MM.1S (cell line): ENCODE measurements at regions not wholly inside any gene's neighbourhood (a gene's known extent, or its start where the extent isn't known, plus 50 kb on each side); places are given as distances from the start of the nearest gene placed in this dataset.
A peak's percentile ranks its signal among the peaks of the same experiment; 100 is the strongest.

Experiments used
- DNase-seq: peaks from one replicate; pipeline ENCODE4 v3.0.0-alpha.2; 2015
- H2AFZ ChIP-seq: fragments of 300-600 bp; sonication (generic); 2 replicates; pipeline ENCODE4 v1.6.0; 2016; ENCODE audit warnings: antibody characterized with exemption, low read length
- H3F3A ChIP-seq: fragments of 300-600 bp; sonication (generic); 2 replicates; pipeline ENCODE4 v1.6.1; 2016; ENCODE audit warnings: mild to moderate bottlenecking, antibody characterized with exemption, low read length, moderate library complexity, mixed read lengths; ENCODE audit not compliant: insufficient read depth
- H3K27ac ChIP-seq: fragments of 300-600 bp; sonication (generic); 2 replicates; pipeline ENCODE4 v1.5.1; 2016; ENCODE audit warnings: mild to moderate bottlenecking, low read length
- H3K27me3 ChIP-seq: fragments of 300-600 bp; sonication (generic); replicated peaks from 2 replicates; pipeline ENCODE4 v1.6.0; 2016; ENCODE audit warnings: low read length; ENCODE audit not compliant: insufficient read depth
- H3K36me3 ChIP-seq: fragments of 300-600 bp; sonication (generic); replicated peaks from 2 replicates; pipeline ENCODE4 v1.6.1; 2016; ENCODE audit warnings: mild to moderate bottlenecking, low read length, mixed read lengths; ENCODE audit not compliant: insufficient read depth
- H3K4me1 ChIP-seq: fragments of 300-600 bp; sonication (generic); 2 replicates; pipeline ENCODE4 v1.6.1; 2016; ENCODE audit warnings: low read length, mixed read lengths
- H3K4me2 ChIP-seq: fragments of 300-600 bp; sonication (generic); 2 replicates; pipeline ENCODE4 v1.6.0; 2016; ENCODE audit warnings: low read depth, low read length
- H3K4me3 ChIP-seq: fragments of 300-600 bp; sonication (generic); 2 replicates; pipeline ENCODE4 v1.5.1; 2016; ENCODE audit warnings: low read length, mixed read lengths
- H3K79me2 ChIP-seq: fragments of 300-600 bp; sonication (generic); 2 replicates; pipeline ENCODE4 v1.6.1; 2016; ENCODE audit warnings: mixed run types, low read length, mixed read lengths
- H3K9ac ChIP-seq: fragments of 300-600 bp; sonication (generic); 2 replicates; pipeline ENCODE4 v1.6.1; 2016; ENCODE audit warnings: low read length, mixed read lengths
- H3K9me2 ChIP-seq: fragments of 300-600 bp; sonication (generic); replicated peaks from 2 replicates; pipeline ENCODE4 v1.6.1; 2016; ENCODE audit warnings: mild to moderate bottlenecking, low read length, mixed read lengths; ENCODE audit not compliant: insufficient read depth
- H3K9me3 ChIP-seq: fragments of 300-600 bp; sonication (generic); replicated peaks from 2 replicates; pipeline ENCODE4 v1.6.1; 2016; ENCODE audit warnings: mild to moderate bottlenecking, low read length, mixed read lengths; ENCODE audit not compliant: insufficient read depth
- H4K20me1 ChIP-seq: fragments of 300-600 bp; sonication (generic); 2 replicates; pipeline ENCODE4 v1.6.1; 2016; ENCODE audit warnings: mild to moderate bottlenecking, low read length, moderate library complexity, mixed read lengths; ENCODE audit not compliant: insufficient read depth
- CTCF ChIP-seq: fragments of 300-600 bp; sonication (generic); IDR thresholded peaks from 2 replicates; pipeline ENCODE4 v1.5.1; 2016; ENCODE audit warnings: antibody characterized with exemption, low read length, mixed read lengths
- EZH2 ChIP-seq: fragments of 300-600 bp; sonication (generic); optimal IDR thresholded peaks from 2 replicates; pipeline ENCODE3; 2017; ENCODE audit warnings: low read depth, mild to moderate bottlenecking, antibody characterized with exemption, low read length, mixed read lengths
- EZH2phosphoT487 ChIP-seq: fragments of 300-600 bp; sonication (generic); IDR thresholded peaks from 2 replicates; pipeline ENCODE4 v1.6.1; 2018; ENCODE audit warnings: antibody characterized with exemption, low read length

- Histone ChIP-seq H3K4me2 (no peak overlapping the region), H2AFZ (no peak overlapping the region), H4K20me1 (no peaks in the 10 kb centered on the region), H3K79me2 (no peaks in the 10 kb centered on the region), H3K36me3 (no peaks in the 10 kb centered on the region), H3K27me3 (peaks cover 98% of the 10 kb centered on the region), H3K4me1 (no peaks in the 10 kb centered on the region), H3F3A (no peaks in the 10 kb centered on the region), H3K9ac (no peak overlapping the region), H3K9me2 (no peaks in the 10 kb centered on the region), H3K27ac (no peak overlapping the region), H3K4me3 (no peak overlapping the region), H3K9me3 (no peaks in the 10 kb centered on the region)
- no peak for TF ChIP-seq EZH2
- TF ChIP-seq EZH2phosphoT487, result no peak
- TF ChIP-seq CTCF, result no peak
- DNase-seq, result no peak
Observed at GRCh38 chr22:44587737-44588310, 89.8 kb upstream of the RTL6 start.

GRCh38 chr22:44586999-44587736, 89.1 kb upstream of the RTL6 start:
- H3K27me3 ChIP-seq, result peaks cover 98% of the 10 kb centered on the region
- H3K9ac ChIP-seq, result no peak overlapping the region
- no peaks in the 10 kb centered on the region for H4K20me1 ChIP-seq
- no peak for TF ChIP-seq EZH2phosphoT487
- no peak for TF ChIP-seq CTCF
- no peak for TF ChIP-seq EZH2
- no peaks in the 10 kb centered on the region for H3K36me3 ChIP-seq
- H3K4me2 ChIP-seq, result peak overlapping the region; percentile 49
- H3K4me3 ChIP-seq, result no peak overlapping the region
- H3K27ac ChIP-seq, result no peak overlapping the region
- no peak for DNase-seq
- H3K79me2 ChIP-seq, result no peaks in the 10 kb centered on the region
- H3K4me1 ChIP-seq, result no peaks in the 10 kb centered on the region
- no peaks in the 10 kb centered on the region for H3K9me3 ChIP-seq
- no peak overlapping the region for H2AFZ ChIP-seq
- H3F3A ChIP-seq, result no peaks in the 10 kb centered on the region
- no peaks in the 10 kb centered on the region for H3K9me2 ChIP-seq

- no peaks in the 10 kb centered on the region for H4K20me1 ChIP-seq
- H3K27me3 ChIP-seq, result peaks cover 98% of the 10 kb centered on the region
- no peaks in the 10 kb centered on the region for H3F3A ChIP-seq
- H3K79me2 ChIP-seq, result no peaks in the 10 kb centered on the region
- no peak overlapping the region for H3K27ac ChIP-seq
- no peaks in the 10 kb centered on the region for H3K36me3 ChIP-seq
- H3K4me1 ChIP-seq, result no peaks in the 10 kb centered on the region
- H3K9me3 ChIP-seq, result no peaks in the 10 kb centered on the region
- no peak overlapping the region for H3K4me3 ChIP-seq
- no peak overlapping the region for H3K9ac ChIP-seq
- no peak overlapping the region for H2AFZ ChIP-seq
- TF ChIP-seq EZH2phosphoT487, result no peak
- no peak for TF ChIP-seq CTCF
- TF ChIP-seq EZH2, result no peak
- DNase-seq, result no peak
- no peaks in the 10 kb centered on the region for H3K9me2 ChIP-seq
- H3K4me2 ChIP-seq, result peak overlapping the region; percentile 49
Observed at GRCh38 chr22:44586351-44586990, 88.4 kb upstream of the RTL6 start.
